Activated CD8-positive, alpha-beta memory T cell treated with anti-CD3 and anti-CD28 coated beads, Interleukin-2, amount 10 ng/mL, durations not matched to agents 7 days and 5 days (primary cell): ENCODE measurements at regions not wholly inside any gene's neighbourhood (a gene's known extent, or its start where the extent isn't known, plus 50 kb on each side); places are given as distances from the start of the nearest gene placed in this dataset.

Experiments used
- ATAC-seq: fragments of 150-1000 bp; cut with Tn5 transposase; one replicate; pipeline ENCODE4 v1.10.0; 2021; ENCODE audit warnings: moderate library complexity
- CTCF ChIA-PET: fragments of 350-600 bp; sonication (Branson Sonifier 250); formaldehyde crosslinking; loops from one replicate; lab custom pipeline; 2021; ENCODE audit warnings: antibody characterized with exemption; lab: Charles Lee
- DNase-seq: peaks from one replicate; pipeline ENCODE4 v3.0.0-alpha.2; 2020
- H3K27ac Mint-ChIP-seq: one replicate; pipeline ENCODE4 v1.8.0; 2021; ENCODE audit warnings: mild to moderate bottlenecking, mixed read lengths
- H3K27me3 Mint-ChIP-seq: one replicate; pipeline ENCODE4 v1.8.0; 2021; ENCODE audit warnings: mixed read lengths
- H3K36me3 Mint-ChIP-seq: one replicate; pipeline ENCODE4 v1.8.0; 2021; ENCODE audit warnings: mild to moderate bottlenecking, mixed read lengths
- H3K4me1 Mint-ChIP-seq: one replicate; pipeline ENCODE4 v1.8.0; 2021; ENCODE audit warnings: mixed read lengths
- H3K4me3 Mint-ChIP-seq: one replicate; pipeline ENCODE4 v1.8.0; 2021; ENCODE audit warnings: mild to moderate bottlenecking, moderate library complexity, mixed read lengths
- H3K9me3 Mint-ChIP-seq: one replicate; pipeline ENCODE4 v1.8.0; 2022; ENCODE audit warnings: low read depth, mixed read lengths

GRCh38 chr14:29028973-29029582 lies 262.5 kb downstream of the FOXG1 start:
- no peak overlapping the region for H3K4me3 Mint-ChIP-seq
- no peak for ATAC-seq
- DNase-seq = no peak
- peaks cover 14% of the 10 kb centered on the region for H3K9me3 Mint-ChIP-seq
- no peak overlapping the region for H3K27ac Mint-ChIP-seq
- no peaks in the 10 kb centered on the region for H3K36me3 Mint-ChIP-seq
- CTCF ChIA-PET = no interaction called here
- H3K4me1 Mint-ChIP-seq = no peaks in the 10 kb centered on the region
- H3K27me3 Mint-ChIP-seq = no peaks in the 10 kb centered on the region

- Mint-ChIP-seq H3K27me3 (no peaks in the 10 kb centered on the region), H3K9me3 (peaks cover 14% of the 10 kb centered on the region)
- CTCF ChIA-PET = no interaction called here
Measured at GRCh38 chr14:29030121-29030520, 263.5 kb downstream of the FOXG1 start.

GRCh38 chr14:29030970-29031369 lies 264.4 kb downstream of the FOXG1 start:
- no peaks in the 10 kb centered on the region for H3K36me3 Mint-ChIP-seq
- H3K4me3 Mint-ChIP-seq = no peak overlapping the region
- H3K27ac Mint-ChIP-seq = no peak overlapping the region
- H3K4me1 Mint-ChIP-seq = no peaks in the 10 kb centered on the region
- no peaks in the 10 kb centered on the region for H3K27me3 Mint-ChIP-seq
- ATAC-seq = no peak
- CTCF ChIA-PET = no interaction called here
- H3K9me3 Mint-ChIP-seq = peaks cover 16% of the 10 kb centered on the region
- no peak for DNase-seq

More at GRCh38 chr14:29030121-29030520, 263.5 kb downstream of the FOXG1 start:
- no peaks in the 10 kb centered on the region for H3K4me1 Mint-ChIP-seq
- DNase-seq (no peak), ATAC-seq (no peak)
- H3K36me3 Mint-ChIP-seq = no peaks in the 10 kb centered on the region
- H3K27ac Mint-ChIP-seq = no peak overlapping the region
- H3K4me3 Mint-ChIP-seq = no peak overlapping the region

- no peak for ATAC-seq
- Mint-ChIP-seq H3K9me3 (peaks cover 8% of the 10 kb centered on the region), H3K36me3 (no peaks in the 10 kb centered on the region), H3K4me1 (no peaks in the 10 kb centered on the region), H3K27me3 (no peaks in the 10 kb centered on the region), H3K27ac (no peak overlapping the region), H3K4me3 (no peak overlapping the region)
- no peak for DNase-seq
- CTCF ChIA-PET = no interaction called here
Measured at GRCh38 chr14:29035134-29035533, 268.5 kb downstream of the FOXG1 start.

DNA sequence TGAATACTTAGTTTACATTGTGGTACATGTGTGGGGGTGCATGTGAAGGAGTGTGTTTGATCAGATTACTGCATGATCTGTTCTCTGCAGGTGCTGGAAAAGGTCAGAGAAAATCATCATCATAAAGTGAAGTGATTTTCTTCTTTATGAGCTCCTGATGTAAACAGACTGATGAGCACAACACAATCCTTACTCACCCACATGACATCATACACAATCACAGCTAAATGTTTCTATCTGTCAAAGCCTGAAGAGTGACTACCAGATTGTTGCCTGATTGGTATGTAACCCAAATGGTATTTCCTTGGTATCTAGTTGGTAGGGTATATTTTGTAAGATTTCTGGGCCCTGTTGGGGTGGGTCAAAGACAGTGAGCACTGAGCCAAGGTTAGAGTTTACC lies 270.8 kb downstream of the FOXG1 start:
- Mint-ChIP-seq H3K27ac (no peak overlapping the region), H3K36me3 (no peaks in the 10 kb centered on the region), H3K27me3 (no peaks in the 10 kb centered on the region), H3K4me3 (no peak overlapping the region), H3K9me3 (peaks cover 12% of the 10 kb centered on the region), H3K4me1 (no peaks in the 10 kb centered on the region)
- CTCF ChIA-PET = no interaction called here
- ATAC-seq = no peak
- DNase-seq = no peak

- Mint-ChIP-seq H3K4me3 (no peak overlapping the region), H3K27me3 (no peaks in the 10 kb centered on the region), H3K4me1 (no peaks in the 10 kb centered on the region), H3K27ac (no peak overlapping the region), H3K9me3 (peaks cover 9% of the 10 kb centered on the region), H3K36me3 (no peaks in the 10 kb centered on the region)
- no peak for DNase-seq
- CTCF ChIA-PET = no interaction called here
- no peak for ATAC-seq
Measured at GRCh38 chr14:29039171-29039570, 272.6 kb downstream of the FOXG1 start.

GRCh38 chr14:29042551-29042950 lies 276.0 kb downstream of the FOXG1 start:
- peaks cover 6% of the 10 kb centered on the region for H3K9me3 Mint-ChIP-seq
- CTCF ChIA-PET = no interaction called here
- H3K27me3 Mint-ChIP-seq = no peaks in the 10 kb centered on the region
- DNase-seq = no peak
- H3K4me3 Mint-ChIP-seq = no peak overlapping the region
- no peak for ATAC-seq
- no peaks in the 10 kb centered on the region for H3K36me3 Mint-ChIP-seq
- H3K27ac Mint-ChIP-seq = no peak overlapping the region
- no peaks in the 10 kb centered on the region for H3K4me1 Mint-ChIP-seq

DNA sequence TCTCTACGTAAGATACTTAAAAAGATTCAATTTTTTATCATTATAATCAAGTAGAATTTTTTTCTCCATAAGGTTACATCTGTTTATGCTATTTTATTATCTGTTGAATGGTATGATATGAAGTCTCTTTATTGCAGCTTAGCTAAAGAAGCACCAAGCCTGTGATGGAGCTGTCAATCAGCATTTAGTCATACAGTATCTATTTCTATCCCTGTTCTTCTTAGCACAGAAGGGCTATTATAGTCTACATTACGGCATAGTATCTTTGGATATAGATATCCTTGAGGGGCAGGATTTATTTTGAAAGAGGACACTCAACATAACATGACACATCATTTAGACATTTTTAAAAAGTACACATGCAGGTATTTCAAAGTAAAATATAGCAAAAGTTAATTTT lies 277.1 kb downstream of the FOXG1 start:
- Mint-ChIP-seq H3K4me1 (no peaks in the 10 kb centered on the region), H3K36me3 (no peaks in the 10 kb centered on the region), H3K27me3 (no peaks in the 10 kb centered on the region), H3K9me3 (peaks cover 10% of the 10 kb centered on the region), H3K27ac (no peak overlapping the region), H3K4me3 (no peak overlapping the region)
- CTCF ChIA-PET = no interaction called here
- ATAC-seq (no peak), DNase-seq (no peak)

- Mint-ChIP-seq H3K9me3 (peaks cover 10% of the 10 kb centered on the region), H3K27me3 (no peaks in the 10 kb centered on the region)
Measured at GRCh38 chr14:29045237-29045636, 278.6 kb downstream of the FOXG1 start.

DNA sequence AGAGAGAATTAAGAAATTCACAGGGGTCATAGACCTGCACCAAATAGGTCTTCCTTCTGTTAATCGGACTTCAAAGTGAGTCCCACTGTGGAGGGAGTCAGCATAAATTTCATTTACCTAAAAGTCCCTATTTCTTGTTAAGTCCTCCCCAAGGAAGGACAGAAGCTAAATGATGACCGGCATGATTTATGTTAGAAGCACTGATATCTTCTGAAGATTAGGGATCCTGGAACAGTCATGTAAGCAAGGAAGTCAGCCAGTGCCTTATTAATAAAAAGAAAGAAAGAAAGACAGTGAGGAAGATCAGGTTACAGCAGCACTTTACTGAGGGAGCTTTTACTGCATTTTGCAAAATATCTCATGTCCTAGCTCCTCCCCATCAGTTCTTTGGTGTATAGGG lies 287.5 kb downstream of the FOXG1 start:
- no peak for ATAC-seq
- no peak overlapping the region for H3K4me3 Mint-ChIP-seq
- H3K27ac Mint-ChIP-seq = no peak overlapping the region
- H3K9me3 Mint-ChIP-seq = peaks cover 5% of the 10 kb centered on the region
- CTCF ChIA-PET = no interaction called here
- no peaks in the 10 kb centered on the region for H3K4me1 Mint-ChIP-seq
- no peaks in the 10 kb centered on the region for H3K36me3 Mint-ChIP-seq
- H3K27me3 Mint-ChIP-seq = no peaks in the 10 kb centered on the region
- DNase-seq = no peak

More at GRCh38 chr14:29045237-29045636, 278.6 kb downstream of the FOXG1 start:
- Mint-ChIP-seq H3K4me1 (no peaks in the 10 kb centered on the region), H3K27ac (no peak overlapping the region), H3K4me3 (no peak overlapping the region), H3K36me3 (no peaks in the 10 kb centered on the region)
- ATAC-seq (no peak), DNase-seq (no peak)
- CTCF ChIA-PET = no interaction called here

- H3K36me3 Mint-ChIP-seq = no peaks in the 10 kb centered on the region
- CTCF ChIA-PET = no interaction called here
- H3K4me3 Mint-ChIP-seq = no peak overlapping the region
- H3K27me3 Mint-ChIP-seq = no peaks in the 10 kb centered on the region
- H3K27ac Mint-ChIP-seq = no peak overlapping the region
- peaks cover 5% of the 10 kb centered on the region for H3K9me3 Mint-ChIP-seq
- ATAC-seq (no peak), DNase-seq (no peak)
- H3K4me1 Mint-ChIP-seq = no peaks in the 10 kb centered on the region
Measured at GRCh38 chr14:29056041-29056566, 289.5 kb downstream of the FOXG1 start.

GRCh38 chr14:29061702-29062101 lies 295.1 kb downstream of the FOXG1 start:
- Mint-ChIP-seq H3K27me3 (no peaks in the 10 kb centered on the region), H3K36me3 (no peaks in the 10 kb centered on the region), H3K4me3 (no peak overlapping the region), H3K9me3 (peaks cover 5% of the 10 kb centered on the region), H3K4me1 (no peaks in the 10 kb centered on the region), H3K27ac (no peak overlapping the region)
- DNase-seq (no peak), ATAC-seq (no peak)
- CTCF ChIA-PET = no interaction called here

DNA sequence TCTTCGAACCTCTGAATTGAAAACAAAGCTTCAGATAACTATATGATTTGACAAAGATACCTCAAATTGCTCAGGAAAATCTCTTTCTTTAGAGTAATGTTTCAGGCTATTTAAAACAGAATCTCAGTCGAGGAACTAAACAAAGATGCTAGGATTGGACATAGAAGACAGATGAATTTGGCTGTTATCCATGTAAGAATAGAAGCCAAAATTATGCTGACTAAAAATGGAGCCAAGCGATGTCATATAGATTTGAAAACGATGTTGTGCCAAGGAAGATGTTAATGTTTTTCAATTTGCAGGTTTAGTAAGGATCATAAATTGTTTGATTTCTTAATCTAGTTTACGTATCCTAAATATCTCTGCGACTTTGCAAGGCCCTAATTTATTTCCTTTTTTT lies 295.9 kb downstream of the FOXG1 start:
- no peak for ATAC-seq
- H3K27ac Mint-ChIP-seq = no peak overlapping the region
- DNase-seq = no peak
- no peaks in the 10 kb centered on the region for H3K4me1 Mint-ChIP-seq
- CTCF ChIA-PET = no interaction called here
- H3K27me3 Mint-ChIP-seq = no peaks in the 10 kb centered on the region
- no peaks in the 10 kb centered on the region for H3K36me3 Mint-ChIP-seq
- H3K9me3 Mint-ChIP-seq = peaks cover 5% of the 10 kb centered on the region
- no peak overlapping the region for H3K4me3 Mint-ChIP-seq

- CTCF ChIA-PET = no interaction called here
- H3K4me1 Mint-ChIP-seq = no peaks in the 10 kb centered on the region
- no peaks in the 10 kb centered on the region for H3K27me3 Mint-ChIP-seq
- H3K36me3 Mint-ChIP-seq = no peaks in the 10 kb centered on the region
- no peak for DNase-seq
- no peak for ATAC-seq
- H3K9me3 Mint-ChIP-seq = peaks cover 5% of the 10 kb centered on the region
- H3K4me3 Mint-ChIP-seq = no peak overlapping the region
- H3K27ac Mint-ChIP-seq = no peak overlapping the region
Measured at GRCh38 chr14:29062976-29063375, 296.4 kb downstream of the FOXG1 start.
